ENCODE measurements at regions not wholly inside any gene's neighbourhood (a gene's known extent, or its start where the extent isn't known, plus 50 kb on each side); places are given as distances from the start of the nearest gene placed in this dataset.
"Not testable (repeated sequence)": the region's sequence is repeated elsewhere in the genome, so short reads cannot be mapped to it uniquely, and the experiment has no call there.

- no peak for DNase-seq (ENCODE audit: low read depth in 1 of 2, low spot score in 2 of 2)
- no peak overlapping the region for H3K4me3 ChIP-seq
Observed at GRCh38 chr15:94858011-94858410, 626.6 kb downstream of the MCTP2 start.

GRCh38 chr15:94858449-94858848, 627.1 kb downstream of the MCTP2 start:
- Histone ChIP-seq H3K27ac (no peak overlapping the region), H3K9me3 (replicated peaks) (no peaks in the 10 kb centered on the region; the same call in 1 of the 2 replicates), H3K36me3 (no peaks in the 10 kb centered on the region), H3K27me3 (replicated peaks) (no peaks in the 10 kb centered on the region), H3K4me1 (replicated peaks) (no peaks in the 10 kb centered on the region), H3K4me3 (no peak overlapping the region)
- DNase-seq (ENCODE audit: low read depth in 1 of 2, low spot score in 2 of 2): no peak

More at GRCh38 chr15:94858011-94858410, 626.6 kb downstream of the MCTP2 start:
- Histone ChIP-seq H3K4me1 (replicated peaks) (no peaks in the 10 kb centered on the region), H3K9me3 (replicated peaks) (no peaks in the 10 kb centered on the region; the same call in 1 of the 2 replicates), H3K27ac (no peak overlapping the region), H3K27me3 (replicated peaks) (no peaks in the 10 kb centered on the region), H3K36me3 (no peaks in the 10 kb centered on the region)

GRCh38 chr15:94858920-94859319, 627.6 kb downstream of the MCTP2 start:
- Histone ChIP-seq H3K27ac (no peak overlapping the region), H3K36me3 (no peaks in the 10 kb centered on the region), H3K9me3 (replicated peaks) (no peaks in the 10 kb centered on the region; the same call in 1 of the 2 replicates), H3K4me1 (replicated peaks) (no peaks in the 10 kb centered on the region), H3K27me3 (replicated peaks) (no peaks in the 10 kb centered on the region), H3K4me3 (no peak overlapping the region)
- no peak for DNase-seq (ENCODE audit: low read depth in 1 of 2, low spot score in 2 of 2)

GRCh38 chr15:94864600-94864999, 633.2 kb downstream of the MCTP2 start:
- Histone ChIP-seq H3K27me3 (replicated peaks) (no peaks in the 10 kb centered on the region), H3K36me3 (no peaks in the 10 kb centered on the region), H3K4me1 (replicated peaks) (no peaks in the 10 kb centered on the region), H3K27ac (no peak overlapping the region), H3K9me3 (replicated peaks) (peaks cover 6% of the 10 kb centered on the region; the same call in 1 of the 2 replicates), H3K4me3 (no peak overlapping the region)
- no peak for DNase-seq (ENCODE audit: low read depth in 1 of 2, low spot score in 2 of 2)

- not testable (repeated sequence) for H3K27me3 ChIP-seq (replicated peaks); DNase-seq (ENCODE audit: low read depth in 1 of 2, low spot score in 2 of 2); H3K4me1 ChIP-seq (replicated peaks); H3K4me3 ChIP-seq; H3K27ac ChIP-seq; H3K9me3 ChIP-seq (replicated peaks); H3K36me3 ChIP-seq
Observed at GRCh38 chr15:94868265-94868664, 636.9 kb downstream of the MCTP2 start.

- H3K4me1 ChIP-seq (replicated peaks): no peaks in the 10 kb centered on the region
- H3K27ac ChIP-seq: no peak overlapping the region
- no peaks in the 10 kb centered on the region for H3K36me3 ChIP-seq
- no peaks in the 10 kb centered on the region; the same call in 1 of the 2 replicates for H3K9me3 ChIP-seq (replicated peaks)
- H3K27me3 ChIP-seq (replicated peaks): no peaks in the 10 kb centered on the region
- no peak for DNase-seq (ENCODE audit: low read depth in 1 of 2, low spot score in 2 of 2)
- no peak overlapping the region for H3K4me3 ChIP-seq
Observed at GRCh38 chr15:94875550-94875949, 644.2 kb downstream of the MCTP2 start.

- H3K36me3 ChIP-seq: no peaks in the 10 kb centered on the region
- no peaks in the 10 kb centered on the region for H3K27me3 ChIP-seq (replicated peaks)
- no peaks in the 10 kb centered on the region; the same call in 1 of the 2 replicates for H3K9me3 ChIP-seq (replicated peaks)
- DNase-seq (ENCODE audit: low read depth in 1 of 2, low spot score in 2 of 2): no peak
- no peak overlapping the region for H3K4me3 ChIP-seq
- no peaks in the 10 kb centered on the region for H3K4me1 ChIP-seq (replicated peaks)
- H3K27ac ChIP-seq: no peak overlapping the region
Observed at GRCh38 chr15:94877833-94878232, 646.5 kb downstream of the MCTP2 start.

GRCh38 chr15:94882071-94882712, 650.8 kb downstream of the MCTP2 start:
- Histone ChIP-seq H3K27ac (no peak overlapping the region), H3K36me3 (no peaks in the 10 kb centered on the region), H3K4me1 (replicated peaks) (no peaks in the 10 kb centered on the region), H3K27me3 (replicated peaks) (no peaks in the 10 kb centered on the region), H3K4me3 (no peak overlapping the region), H3K9me3 (replicated peaks) (no peaks in the 10 kb centered on the region)
- no peak for DNase-seq (ENCODE audit: low read depth in 1 of 2, low spot score in 2 of 2)

GRCh38 chr15:94887391-94887790, 656.0 kb downstream of the MCTP2 start:
- DNase-seq (ENCODE audit: low read depth in 1 of 2, low spot score in 2 of 2): no peak

GRCh38 chr15:94889153-94889552, 657.8 kb downstream of the MCTP2 start:
- no peak overlapping the region for H3K27ac ChIP-seq
- H3K9me3 ChIP-seq (replicated peaks): no peaks in the 10 kb centered on the region; the same call in 1 of the 2 replicates
- no peaks in the 10 kb centered on the region for H3K36me3 ChIP-seq
- no peak overlapping the region for H3K4me3 ChIP-seq
- DNase-seq (ENCODE audit: low read depth in 1 of 2, low spot score in 2 of 2): no peak
- H3K27me3 ChIP-seq (replicated peaks): no peaks in the 10 kb centered on the region
- no peaks in the 10 kb centered on the region for H3K4me1 ChIP-seq (replicated peaks)

More at GRCh38 chr15:94887391-94887790, 656.0 kb downstream of the MCTP2 start:
- H3K36me3 ChIP-seq: no peaks in the 10 kb centered on the region
- H3K27me3 ChIP-seq (replicated peaks): no peaks in the 10 kb centered on the region
- H3K27ac ChIP-seq: no peak overlapping the region
- H3K9me3 ChIP-seq (replicated peaks): no peaks in the 10 kb centered on the region; the same call in 1 of the 2 replicates
- H3K4me1 ChIP-seq (replicated peaks): no peaks in the 10 kb centered on the region
- no peak overlapping the region for H3K4me3 ChIP-seq

GRCh38 chr15:94893091-94893490, 661.7 kb downstream of the MCTP2 start:
- Histone ChIP-seq H3K36me3 (no peaks in the 10 kb centered on the region), H3K4me3 (no peak overlapping the region), H3K9me3 (replicated peaks) (peaks cover 2% of the 10 kb centered on the region; the same call in 1 of the 2 replicates), H3K4me1 (replicated peaks) (no peaks in the 10 kb centered on the region), H3K27me3 (replicated peaks) (no peaks in the 10 kb centered on the region), H3K27ac (no peak overlapping the region)
- DNase-seq (ENCODE audit: low read depth in 1 of 2, low spot score in 2 of 2): no peak

GRCh38 chr15:94894056-94894455, 662.7 kb downstream of the MCTP2 start:
- Histone ChIP-seq H3K9me3 (replicated peaks) (peaks cover 2% of the 10 kb centered on the region; the same call in 1 of the 2 replicates), H3K4me3 (no peak overlapping the region), H3K36me3 (no peaks in the 10 kb centered on the region), H3K4me1 (replicated peaks) (no peaks in the 10 kb centered on the region), H3K27ac (no peak overlapping the region), H3K27me3 (replicated peaks) (no peaks in the 10 kb centered on the region)
- DNase-seq (ENCODE audit: low read depth in 1 of 2, low spot score in 2 of 2): no peak

- Histone ChIP-seq H3K4me3 (no peak overlapping the region), H3K9me3 (replicated peaks) (0 out of 2 replicates have a peak, but pooled peaks cover 6% of the 10 kb centered on the region), H3K27ac (no peak overlapping the region), H3K36me3 (no peaks in the 10 kb centered on the region), H3K4me1 (replicated peaks) (no peaks in the 10 kb centered on the region), H3K27me3 (replicated peaks) (no peaks in the 10 kb centered on the region)
- DNase-seq (ENCODE audit: low read depth in 1 of 2, low spot score in 2 of 2): no peak
Observed at GRCh38 chr15:94909510-94909909, 678.1 kb downstream of the MCTP2 start.

- no peaks in the 10 kb centered on the region for H3K4me1 ChIP-seq (replicated peaks)
- H3K27ac ChIP-seq: no peak overlapping the region
- DNase-seq (ENCODE audit: low read depth in 1 of 2, low spot score in 2 of 2): no peak
Observed at GRCh38 chr15:94910166-94910565, 678.8 kb downstream of the MCTP2 start.

GRCh38 chr15:94912760-94913159, 681.4 kb downstream of the MCTP2 start:
- H3K27me3 ChIP-seq (replicated peaks): no peaks in the 10 kb centered on the region
- H3K27ac ChIP-seq: no peak overlapping the region
- H3K36me3 ChIP-seq: no peaks in the 10 kb centered on the region
- H3K4me3 ChIP-seq: no peak overlapping the region
- no peaks in the 10 kb centered on the region for H3K9me3 ChIP-seq (replicated peaks)
- DNase-seq (ENCODE audit: low read depth in 1 of 2, low spot score in 2 of 2): no peak
- H3K4me1 ChIP-seq (replicated peaks): no peaks in the 10 kb centered on the region

More at GRCh38 chr15:94910166-94910565, 678.8 kb downstream of the MCTP2 start:
- H3K36me3 ChIP-seq: no peaks in the 10 kb centered on the region
- H3K9me3 ChIP-seq (replicated peaks): 0 out of 2 replicates have a peak, but pooled peaks cover 6% of the 10 kb centered on the region
- H3K4me3 ChIP-seq: no peak overlapping the region
- no peaks in the 10 kb centered on the region for H3K27me3 ChIP-seq (replicated peaks)
